IPS DF 6.9 (cell line): ENCODE measurements at regions not wholly inside any gene's neighbourhood (a gene's known extent, or its start where the extent isn't known, plus 50 kb on each side); places are given as distances from the start of the nearest gene placed in this dataset.
"Not testable (repeated sequence)": the region's sequence is repeated elsewhere in the genome, so short reads cannot be mapped to it uniquely, and the experiment has no call there.

Source experiments
- DNase-seq: peaks from one replicate; pipeline ENCODE4 v3.0.0-alpha.2; 2013; ENCODE audit warnings: low read depth, low spot score
- H3K27ac ChIP-seq: one replicate; pipeline ENCODE4 v1.5.1; 2013; ENCODE audit warnings: low read length, control low read depth
- H3K27me3 ChIP-seq: 2 replicates; pipeline ENCODE4 v1.6.1; 2013; ENCODE audit warnings: mild to moderate bottlenecking, low read length; ENCODE audit not compliant: control insufficient read depth, insufficient read depth
- H3K36me3 ChIP-seq: 2 replicates; pipeline ENCODE4 v1.6.1; 2013; ENCODE audit warnings: low read length; ENCODE audit not compliant: control insufficient read depth, insufficient read depth
- H3K4me1 ChIP-seq: 2 replicates; pipeline ENCODE4 v1.6.1; 2013; ENCODE audit warnings: low read length; ENCODE audit not compliant: control insufficient read depth, insufficient read depth
- H3K4me3 ChIP-seq: 2 replicates; pipeline ENCODE4 v1.5.1; 2013; ENCODE audit warnings: mild to moderate bottlenecking, low read length
- H3K9me3 ChIP-seq: 2 replicates; pipeline ENCODE4 v1.6.1; 2013; ENCODE audit warnings: low read length, inconsistent platforms; ENCODE audit not compliant: control insufficient read depth, insufficient read depth
- WGBS: extraction: QIAGEN DNeasy Blood & Tissue Kit; methylation state at CpG from one replicate; pipeline ENCODE4 v1.1.7; 2013; ENCODE audit warnings: mixed read lengths, missing lambda C conversion rate; ENCODE audit not compliant: insufficient read length, insufficient coverage; 5-methylcytosine and 5-hydroxymethylcytosine counted together

- Histone ChIP-seq H3K4me3 (no peak overlapping the region), H3K27ac (no peak overlapping the region), H3K36me3 (no peaks in the 10 kb centered on the region), H3K4me1 (peaks cover 6% of the 10 kb centered on the region; the same call in 1 of the 2 replicates), H3K27me3 (no peaks in the 10 kb centered on the region), H3K9me3 (no peaks in the 10 kb centered on the region)
- WGBS: no CpG with 5 or more reads among the region's 5 CpGs
- no peak for DNase-seq
Observed at GRCh38 chr3:66552846-66553245, 52.0 kb upstream of the LRIG1 start.

GRCh38 chr3:66553441-66554113 lies 52.8 kb upstream of the LRIG1 start:
- H3K4me1 ChIP-seq: peaks cover 6% of the 10 kb centered on the region; the same call in 1 of the 2 replicates
- WGBS: 100% methylated on average over 1 of the region's 11 CpGs
- no peaks in the 10 kb centered on the region for H3K27me3 ChIP-seq
- no peaks in the 10 kb centered on the region for H3K9me3 ChIP-seq
- H3K4me3 ChIP-seq: no peak overlapping the region
- H3K36me3 ChIP-seq: no peaks in the 10 kb centered on the region
- DNase-seq: no peak
- no peak overlapping the region for H3K27ac ChIP-seq

GRCh38 chr3:66554178-66554577 lies 53.4 kb upstream of the LRIG1 start:
- Histone ChIP-seq H3K4me3 (no peak overlapping the region), H3K4me1 (peaks cover 6% of the 10 kb centered on the region; the same call in 1 of the 2 replicates), H3K27me3 (no peaks in the 10 kb centered on the region), H3K36me3 (no peaks in the 10 kb centered on the region), H3K9me3 (no peaks in the 10 kb centered on the region), H3K27ac (no peak overlapping the region)
- no peak for DNase-seq
- WGBS: no CpG with 5 or more reads among the region's 1 CpG

GRCh38 chr3:66555214-66555844 lies 54.5 kb upstream of the LRIG1 start:
- Histone ChIP-seq H3K9me3 (no peaks in the 10 kb centered on the region), H3K4me3 (no peak overlapping the region), H3K4me1 (peaks cover 6% of the 10 kb centered on the region; the same call in 1 of the 2 replicates), H3K36me3 (no peaks in the 10 kb centered on the region), H3K27ac (no peak overlapping the region), H3K27me3 (no peaks in the 10 kb centered on the region)
- WGBS: no CpG with 5 or more reads among the region's 4 CpGs
- DNase-seq: no peak

GRCh38 chr3:66557170-66557569 lies 56.3 kb upstream of the LRIG1 start:
- H3K9me3 ChIP-seq: no peaks in the 10 kb centered on the region
- H3K27ac ChIP-seq: no peak overlapping the region
- no CpG with 5 or more reads among the region's 7 CpGs for WGBS

GRCh38 chr3:66559924-66560323 lies 59.1 kb upstream of the LRIG1 start:
- DNase-seq, H3K27me3 ChIP-seq, H3K4me3 ChIP-seq, H3K4me1 ChIP-seq, H3K9me3 ChIP-seq, H3K27ac ChIP-seq, H3K36me3 ChIP-seq: not testable (repeated sequence)
- no CpG with 5 or more reads among the region's 4 CpGs for WGBS

More at GRCh38 chr3:66557170-66557569, 56.3 kb upstream of the LRIG1 start:
- Histone ChIP-seq H3K4me1 (peaks cover 6% of the 10 kb centered on the region; the same call in 1 of the 2 replicates), H3K36me3 (no peaks in the 10 kb centered on the region), H3K4me3 (no peak overlapping the region), H3K27me3 (no peaks in the 10 kb centered on the region)
- DNase-seq: no peak

GRCh38 chr3:66561367-66561766 lies 60.5 kb upstream of the LRIG1 start:
- Histone ChIP-seq H3K4me1 (no peaks in the 10 kb centered on the region), H3K27me3 (no peaks in the 10 kb centered on the region), H3K36me3 (no peaks in the 10 kb centered on the region), H3K4me3 (no peak overlapping the region), H3K27ac (no peak overlapping the region), H3K9me3 (peaks cover 2% of the 10 kb centered on the region; the same call in 1 of the 2 replicates)
- DNase-seq: no peak

- no peak overlapping the region for H3K27ac ChIP-seq
- no peaks in the 10 kb centered on the region for H3K36me3 ChIP-seq
- no peak overlapping the region for H3K4me3 ChIP-seq
- peaks cover 2% of the 10 kb centered on the region; the same call in 1 of the 2 replicates for H3K9me3 ChIP-seq
- no peaks in the 10 kb centered on the region for H3K4me1 ChIP-seq
- DNase-seq: no peak
- no CpG with 5 or more reads among the region's 3 CpGs for WGBS
- H3K27me3 ChIP-seq: no peaks in the 10 kb centered on the region
Observed at GRCh38 chr3:66565301-66565700, 64.5 kb upstream of the LRIG1 start.

- WGBS: no CpG with 5 or more reads among the region's 2 CpGs
- Histone ChIP-seq H3K27me3 (no peaks in the 10 kb centered on the region), H3K4me3 (no peak overlapping the region), H3K27ac (no peak overlapping the region), H3K36me3 (no peaks in the 10 kb centered on the region), H3K4me1 (0 out of 2 replicates have a peak, but pooled peaks cover under 1% of the 10 kb centered on the region), H3K9me3 (peaks cover 2% of the 10 kb centered on the region; the same call in 1 of the 2 replicates)
- DNase-seq: no peak
Observed at GRCh38 chr3:66567077-66567476, 66.3 kb upstream of the LRIG1 start.

GRCh38 chr3:66572090-66572675 lies 71.4 kb upstream of the LRIG1 start:
- Histone ChIP-seq H3K4me1 (peaks cover 10% of the 10 kb centered on the region; the same call in 1 of the 2 replicates), H3K4me3 (no peak overlapping the region), H3K27me3 (no peaks in the 10 kb centered on the region), H3K27ac (no peak overlapping the region), H3K9me3 (no peaks in the 10 kb centered on the region), H3K36me3 (no peaks in the 10 kb centered on the region)
- no peak for DNase-seq
- WGBS: no CpG with 5 or more reads among the region's 5 CpGs
